ENCODE measurements at regions not wholly inside any gene's neighbourhood (a gene's known extent, or its start where the extent isn't known, plus 50 kb on each side); places are given as distances from the start of the nearest gene placed in this dataset.

DNA sequence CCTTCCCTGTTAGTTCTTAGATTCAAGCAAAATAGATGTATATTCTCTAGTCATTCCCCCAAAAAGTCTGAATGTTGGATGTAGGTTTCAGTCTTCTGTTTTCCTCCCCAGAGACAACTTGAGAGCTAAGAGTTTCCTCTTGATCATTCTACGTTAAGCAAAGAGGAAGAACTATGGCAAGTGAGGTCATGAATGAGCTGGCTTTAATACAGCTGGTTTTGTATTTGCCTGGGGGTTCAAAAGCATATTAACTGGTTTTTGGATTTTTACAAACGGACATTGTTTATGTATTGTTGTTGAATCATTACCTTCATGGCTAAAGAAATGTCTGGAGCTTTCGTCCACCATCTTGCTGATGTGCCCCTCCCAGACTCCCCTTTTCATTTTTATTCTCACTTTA lies 916.7 kb upstream of the POU3F4 start:
- DNase-seq (ENCODE audit: low spot score) (no peak), ATAC-seq (ENCODE audit: low FRiP score) (no peak)
- TF ChIP-seq, protein P1, sequence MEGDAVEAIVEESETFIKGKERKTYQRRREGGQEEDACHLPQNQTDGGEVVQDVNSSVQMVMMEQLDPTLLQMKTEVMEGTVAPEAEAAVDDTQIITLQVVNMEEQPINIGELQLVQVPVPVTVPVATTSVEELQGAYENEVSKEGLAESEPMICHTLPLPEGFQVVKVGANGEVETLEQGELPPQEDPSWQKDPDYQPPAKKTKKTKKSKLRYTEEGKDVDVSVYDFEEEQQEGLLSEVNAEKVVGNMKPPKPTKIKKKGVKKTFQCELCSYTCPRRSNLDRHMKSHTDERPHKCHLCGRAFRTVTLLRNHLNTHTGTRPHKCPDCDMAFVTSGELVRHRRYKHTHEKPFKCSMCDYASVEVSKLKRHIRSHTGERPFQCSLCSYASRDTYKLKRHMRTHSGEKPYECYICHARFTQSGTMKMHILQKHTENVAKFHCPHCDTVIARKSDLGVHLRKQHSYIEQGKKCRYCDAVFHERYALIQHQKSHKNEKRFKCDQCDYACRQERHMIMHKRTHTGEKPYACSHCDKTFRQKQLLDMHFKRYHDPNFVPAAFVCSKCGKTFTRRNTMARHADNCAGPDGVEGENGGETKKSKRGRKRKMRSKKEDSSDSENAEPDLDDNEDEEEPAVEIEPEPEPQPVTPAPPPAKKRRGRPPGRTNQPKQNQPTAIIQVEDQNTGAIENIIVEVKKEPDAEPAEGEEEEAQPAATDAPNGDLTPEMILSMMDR (IDR thresholded peaks at IDR 0.05), result no peak

DNA sequence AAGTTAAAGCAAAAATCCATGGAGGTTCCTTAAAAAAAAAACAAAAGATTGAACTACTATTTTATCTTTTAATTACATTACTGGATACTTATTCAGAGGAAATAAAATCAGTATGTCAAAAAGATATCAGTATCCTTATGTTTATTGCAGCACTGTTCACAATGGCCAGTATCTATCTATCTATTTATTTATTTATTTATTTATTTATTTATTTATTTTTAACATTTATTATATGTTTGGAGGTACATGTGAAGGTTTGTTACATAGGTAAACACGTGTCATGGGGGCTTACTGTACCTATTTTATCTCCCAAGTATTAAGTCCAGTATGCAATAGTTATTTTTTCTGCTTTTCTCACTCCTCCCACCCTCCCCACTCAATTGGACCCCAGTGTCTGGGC lies 881.1 kb upstream of the POU3F4 start:
- DNase-seq (ENCODE audit: low spot score) (no peak), ATAC-seq (ENCODE audit: low FRiP score) (no peak)
- TF ChIP-seq, protein P1 (IDR thresholded peaks at IDR 0.05), result no peak

DNA sequence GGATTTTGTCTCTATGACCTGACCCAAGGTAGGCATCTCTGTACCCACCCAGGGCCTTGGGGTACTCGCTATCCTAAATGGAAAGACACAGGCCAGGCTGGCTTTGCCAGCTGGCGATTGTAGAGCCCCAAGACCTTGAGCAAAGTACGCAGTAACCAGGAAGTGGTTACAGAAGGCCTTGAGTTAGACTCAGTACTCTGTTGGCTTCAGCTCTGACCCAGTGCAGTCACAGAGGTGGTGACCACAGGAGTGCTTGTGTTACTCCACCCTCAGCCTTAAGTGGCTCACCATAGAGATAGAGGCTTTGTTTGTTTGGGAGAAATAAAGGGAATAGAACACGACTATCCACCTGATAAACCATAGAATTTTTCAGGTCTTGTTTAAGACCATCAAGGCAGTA lies 880.5 kb upstream of the POU3F4 start:
- TF ChIP-seq, protein P1 (IDR thresholded peaks at IDR 0.05), result no peak
- ATAC-seq (ENCODE audit: low FRiP score) (no peak), DNase-seq (ENCODE audit: low spot score) (no peak)

DNA sequence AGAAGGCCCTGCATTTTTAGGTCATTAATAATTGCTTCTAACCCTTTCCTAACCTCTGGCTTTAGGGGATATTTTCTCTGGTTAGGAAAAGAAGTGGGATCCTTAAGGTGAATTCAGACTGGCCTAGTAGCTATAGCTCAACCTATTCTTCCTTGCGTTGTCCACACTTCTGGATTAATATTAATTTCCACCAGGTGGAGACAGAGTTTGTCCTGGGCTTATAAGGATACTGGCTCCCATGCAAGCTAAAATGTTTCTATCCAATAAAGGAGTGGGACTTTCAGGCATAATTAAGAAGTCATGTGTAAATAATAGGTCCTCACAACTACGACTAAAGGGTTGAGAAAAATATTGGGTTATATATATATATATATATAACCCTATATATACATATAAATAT lies 860.0 kb upstream of the POU3F4 start:
- TF ChIP-seq, protein P1 (IDR thresholded peaks at IDR 0.05), result no peak
- no peak for DNase-seq (ENCODE audit: low spot score)

DNA sequence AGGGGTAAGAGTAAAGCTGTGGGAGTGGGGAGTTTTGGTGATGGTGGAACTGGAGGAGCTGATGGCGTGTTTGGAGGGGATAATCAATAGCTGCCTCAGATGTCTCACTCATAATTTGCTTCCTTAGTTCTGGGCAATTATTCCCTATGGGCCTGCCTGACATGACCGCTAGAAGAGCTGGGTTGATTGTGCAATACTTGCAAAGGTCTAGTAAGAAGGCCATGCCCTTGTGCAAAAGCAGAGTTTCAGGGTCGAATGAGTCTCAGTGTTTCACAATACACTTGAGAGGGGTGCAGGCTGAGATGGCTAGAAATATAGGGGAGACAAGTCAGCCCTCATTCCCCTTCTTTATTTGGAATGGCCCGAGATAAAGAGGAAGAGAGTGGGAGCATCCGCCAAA lies 858.4 kb upstream of the POU3F4 start:
- no peak for DNase-seq (ENCODE audit: low spot score)
- ATAC-seq (ENCODE audit: low FRiP score), result no peak
- TF ChIP-seq, protein P1 (IDR thresholded peaks at IDR 0.05), result no peak

More for the DNA sequence above, 860.0 kb upstream of the POU3F4 start:
- no peak for ATAC-seq (ENCODE audit: low FRiP score)

DNA sequence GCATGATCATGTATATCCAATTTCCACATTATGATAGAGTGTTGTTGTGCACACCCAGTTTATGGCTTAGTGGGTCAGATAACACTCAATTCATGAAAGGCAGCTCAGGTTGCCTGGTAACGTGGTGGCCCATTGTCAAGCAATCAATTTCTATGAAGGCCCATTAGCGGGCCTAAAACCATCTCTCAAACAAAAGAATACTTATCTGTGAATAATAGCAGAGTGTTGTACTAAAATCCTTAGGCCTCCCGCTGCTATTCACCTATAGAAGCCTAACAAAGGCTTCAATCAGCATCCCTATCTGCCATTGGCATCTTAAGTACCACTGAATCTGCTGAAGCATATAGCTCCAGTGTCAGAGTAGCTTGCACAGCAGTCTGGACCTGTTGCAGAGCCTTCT lies 849.6 kb upstream of the POU3F4 start:
- ATAC-seq (ENCODE audit: low FRiP score) (no peak), DNase-seq (ENCODE audit: low spot score) (no peak)
- TF ChIP-seq, protein P1 (IDR thresholded peaks at IDR 0.05), result no peak

DNA sequence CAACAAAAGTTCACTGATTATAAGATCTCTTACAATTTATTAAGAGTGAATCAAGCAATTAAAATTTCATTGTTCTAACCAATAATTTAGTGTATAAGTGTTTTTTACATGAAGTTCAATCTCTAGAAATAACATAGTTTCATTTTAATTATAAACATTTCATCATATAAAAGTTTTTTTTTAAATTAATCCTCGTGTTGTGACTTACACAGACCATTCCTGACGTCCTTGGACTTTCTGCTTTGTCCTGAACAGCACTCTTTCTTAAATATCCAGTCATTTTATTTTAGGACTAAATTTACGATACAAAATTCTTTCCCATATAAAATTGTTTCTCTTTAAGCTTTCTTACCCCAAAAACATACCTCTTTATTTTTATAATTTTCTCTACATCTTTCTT lies 841.7 kb upstream of the POU3F4 start:
- TF ChIP-seq, protein P1 (IDR thresholded peaks at IDR 0.05), result no peak
- no peak for ATAC-seq (ENCODE audit: low FRiP score)
- DNase-seq (ENCODE audit: low spot score), result no peak

Measured in omental fat pad (tissue), 3 donors.